C1 segment of cervical spinal cord (tissue), 14 donors: ENCODE measurements at regions not wholly inside any gene's neighbourhood (a gene's known extent, or its start where the extent isn't known, plus 50 kb on each side); places are given as distances from the start of the nearest gene placed in this dataset.
"Not testable (repeated sequence)": the region's sequence is repeated elsewhere in the genome, so short reads cannot be mapped to it uniquely, and the experiment has no call there.

Experiments
- DNase-seq, 14 donors: peaks; one replicate each; lab custom pipeline; 2025; lab: John Stamatoyannopoulos, UW

- DNase-seq: no peak
These were observed 711.4 kb downstream of the MATN1 start for GRCh38 chr1:30011970-30012369.

GRCh38 chr1:30010506-30011106 is 712.8 kb downstream of the MATN1 start:
- no peak for DNase-seq

- DNase-seq: no peak
These were observed 713.7 kb downstream of the MATN1 start for GRCh38 chr1:30009720-30010119.

GRCh38 chr1:30008998-30009657 is 714.3 kb downstream of the MATN1 start:
- no peak for DNase-seq

GRCh38 chr1:30008372-30008997 is 714.9 kb downstream of the MATN1 start:
- no peak for DNase-seq

- DNase-seq: no peak
These were observed 717.3 kb downstream of the MATN1 start for GRCh38 chr1:30005972-30006619.

- no peak for DNase-seq
These were observed 721.7 kb downstream of the MATN1 start for GRCh38 chr1:30001732-30002039.

GRCh38 chr1:30001011-30001731 is 722.2 kb downstream of the MATN1 start:
- no peak for DNase-seq

GRCh38 chr1:30000266-30000665 is 723.1 kb downstream of the MATN1 start:
- no peak for DNase-seq

- no peak for DNase-seq
These were observed 723.8 kb downstream of the MATN1 start for GRCh38 chr1:29999595-29999994.

- no peak for DNase-seq
These were observed 724.7 kb downstream of the MATN1 start for GRCh38 chr1:29998686-29999085.

- DNase-seq: not testable (repeated sequence)
These were observed 725.6 kb downstream of the MATN1 start for GRCh38 chr1:29997818-29998217.

GRCh38 chr1:29993950-29994349 is 729.4 kb downstream of the MATN1 start:
- no peak for DNase-seq

- no peak for DNase-seq
These were observed 731.6 kb downstream of the MATN1 start for GRCh38 chr1:29991815-29992214.

- DNase-seq: no peak
These were observed 732.4 kb downstream of the MATN1 start for GRCh38 chr1:29991025-29991424.

- no peak for DNase-seq
These were observed 733.1 kb downstream of the MATN1 start for GRCh38 chr1:29990304-29990703.

- no peak for DNase-seq
These were observed 736.4 kb downstream of the MATN1 start for GRCh38 chr1:29986986-29987385.

- DNase-seq: no peak
These were observed 737.8 kb downstream of the MATN1 start for GRCh38 chr1:29985606-29985945.

GRCh38 chr1:29984862-29985605 is 738.4 kb downstream of the MATN1 start:
- DNase-seq: no peak

GRCh38 chr1:29984166-29984861 is 739.1 kb downstream of the MATN1 start:
- DNase-seq: no peak

- DNase-seq: no peak
These were observed 740.1 kb downstream of the MATN1 start for GRCh38 chr1:29983321-29983720.
